ENCODE measurements at regions not wholly inside any gene's neighbourhood (a gene's known extent, or its start where the extent isn't known, plus 50 kb on each side); places are given as distances from the start of the nearest gene placed in this dataset.
A peak's percentile ranks its signal among the peaks of the same experiment; 100 is the strongest.

GRCh38 chr6:81556551-81556950 lies 195.9 kb downstream of the TENT5A start:
- in situ Hi-C loops (cut with HindIII; ENCODE audit: low sequenced_read_pairs): no loop called here
- TF ChIP-seq CTCF (IDR thresholded peaks at IDR 0.05; ENCODE audit: low read depth, low read length): no peak
- H3K4me3 ChIP-seq (ENCODE audit: low read depth, low read length): no peak overlapping the region
- no peak for DNase-seq (ENCODE audit: low read depth, low spot score)

GRCh38 chr6:81553216-81553615 lies 199.3 kb downstream of the TENT5A start:
- no peak for TF ChIP-seq CTCF (IDR thresholded peaks at IDR 0.05; ENCODE audit: low read depth, low read length)
- DNase-seq (ENCODE audit: low read depth, low spot score): no peak
- no peak overlapping the region for H3K4me3 ChIP-seq (ENCODE audit: low read depth, low read length)
- in situ Hi-C loops (cut with HindIII; ENCODE audit: low sequenced_read_pairs): no loop called here

GRCh38 chr6:81552644-81553043 lies 199.8 kb downstream of the TENT5A start:
- no peak overlapping the region for H3K4me3 ChIP-seq (ENCODE audit: low read depth, low read length)
- no peak for TF ChIP-seq CTCF (IDR thresholded peaks at IDR 0.05; ENCODE audit: low read depth, low read length)
- DNase-seq (ENCODE audit: low read depth, low spot score): no peak
- in situ Hi-C loops (cut with HindIII; ENCODE audit: low sequenced_read_pairs): no loop called here

GRCh38 chr6:81547149-81547548 lies 205.3 kb downstream of the TENT5A start:
- H3K4me3 ChIP-seq (ENCODE audit: low read depth, low read length): no peak overlapping the region
- in situ Hi-C loops (cut with HindIII; ENCODE audit: low sequenced_read_pairs): no loop called here
- no peak for DNase-seq (ENCODE audit: low read depth, low spot score)
- TF ChIP-seq CTCF (IDR thresholded peaks at IDR 0.05; ENCODE audit: low read depth, low read length): no peak

- H3K4me3 ChIP-seq (ENCODE audit: low read depth, low read length): no peak overlapping the region
- DNase-seq (ENCODE audit: low read depth, low spot score): no peak
- TF ChIP-seq CTCF (IDR thresholded peaks at IDR 0.05; ENCODE audit: low read depth, low read length): no peak
- in situ Hi-C loops (cut with HindIII; ENCODE audit: low sequenced_read_pairs): no loop called here
These were observed 217.5 kb downstream of the TENT5A start for GRCh38 chr6:81534934-81535465.

- in situ Hi-C loops (cut with HindIII; ENCODE audit: low sequenced_read_pairs): no loop called here
- DNase-seq (ENCODE audit: low read depth, low spot score): peak; percentile 5
- no peak overlapping the region for H3K4me3 ChIP-seq (ENCODE audit: low read depth, low read length)
- no peak for TF ChIP-seq CTCF (IDR thresholded peaks at IDR 0.05; ENCODE audit: low read depth, low read length)
These were observed 220.5 kb downstream of the TENT5A start for GRCh38 chr6:81531869-81532561.
